ENCODE measurements at regions not wholly inside any gene's neighbourhood (a gene's known extent, or its start where the extent isn't known, plus 50 kb on each side); places are given as distances from the start of the nearest gene placed in this dataset.

GRCh38 chr3:99586701-99587100, 51.7 kb upstream of the COL8A1 start:
- CTCF ChIA-PET: no interaction called here
- Histone ChIP-seq H3K27ac (ENCODE audit: low read depth in 1 of 2, low read length in 2 of 2) (no peak overlapping the region), H3K27me3 (ENCODE audit: control insufficient read depth in 1 of 2, insufficient read depth in 2 of 2, low read length in 2 of 2) (no peaks in the 10 kb centered on the region), H3K36me3 (ENCODE audit: insufficient read depth, low read length) (no peaks in the 10 kb centered on the region), H3K4me1 (ENCODE audit: insufficient read depth, low read length) (no peaks in the 10 kb centered on the region), H3K9me3 (ENCODE audit: control insufficient read depth in 1 of 2, insufficient read depth in 1 of 2, low read length in 2 of 2) (no peaks in the 10 kb centered on the region), H3K4me3 (ENCODE audit: low read length) (no peak overlapping the region)
- Mint-ChIP-seq H3K4me3 (no peak overlapping the region), H3K36me3 (ENCODE audit: low read depth) (no peaks in the 10 kb centered on the region), H3K4me1 (ENCODE audit: low read depth) (no peaks in the 10 kb centered on the region), H3K9me3 (no peaks in the 10 kb centered on the region), H3K27me3 (no peaks in the 10 kb centered on the region), H3K27ac (no peak overlapping the region)
- ATAC-seq (ENCODE audit: poor library complexity): no peak
- DNase-seq: no peak
- intact Hi-C loops (cut with DNase I, micrococcal nuclease): no loop called here
- POLR2A ChIA-PET: no interaction called here
- no peak for TF ChIP-seq CTCF (IDR thresholded peaks at IDR 0.05)

DNA sequence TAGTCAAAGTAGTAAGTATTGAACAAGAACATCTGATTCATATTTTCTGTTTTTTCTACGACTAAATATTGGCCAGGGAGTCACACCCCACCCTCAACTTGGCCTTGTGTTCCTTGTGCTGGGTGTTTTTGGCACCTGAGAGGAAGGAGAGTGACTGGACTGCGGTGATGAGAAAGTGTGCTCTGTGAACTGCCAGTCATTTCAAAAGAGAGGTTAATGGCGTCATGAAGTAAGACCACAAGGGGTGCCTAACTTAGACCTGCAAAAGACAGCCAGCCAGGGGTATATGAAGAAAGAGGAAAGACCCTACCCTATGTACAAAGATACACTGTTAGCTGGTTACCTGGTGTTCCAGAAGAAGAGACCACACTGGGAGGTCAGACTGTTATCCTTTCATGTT, 58.4 kb upstream of the COL8A1 start:
- no peak for ATAC-seq (ENCODE audit: poor library complexity)
- peaks cover 1% of the 10 kb centered on the region for H3K9me3 Mint-ChIP-seq
- intact Hi-C loops (cut with DNase I, micrococcal nuclease): no loop called here
- CTCF ChIA-PET: no interaction called here
- H3K4me3 Mint-ChIP-seq: no peak overlapping the region
- Histone ChIP-seq H3K4me1 (ENCODE audit: insufficient read depth, low read length) (no peaks in the 10 kb centered on the region), H3K27me3 (ENCODE audit: control insufficient read depth in 1 of 2, insufficient read depth in 2 of 2, low read length in 2 of 2) (no peaks in the 10 kb centered on the region), H3K4me3 (ENCODE audit: low read length) (no peak overlapping the region), H3K36me3 (ENCODE audit: insufficient read depth, low read length) (no peaks in the 10 kb centered on the region), H3K27ac (ENCODE audit: low read depth in 1 of 2, low read length in 2 of 2) (no peak overlapping the region), H3K9me3 (ENCODE audit: control insufficient read depth in 1 of 2, insufficient read depth in 1 of 2, low read length in 2 of 2) (no peaks in the 10 kb centered on the region)
- no peak for DNase-seq
- no peak for TF ChIP-seq CTCF (IDR thresholded peaks at IDR 0.05)
- H3K4me1 Mint-ChIP-seq (ENCODE audit: low read depth): no peaks in the 10 kb centered on the region
- H3K36me3 Mint-ChIP-seq (ENCODE audit: low read depth): no peaks in the 10 kb centered on the region
- no peak overlapping the region for H3K27ac Mint-ChIP-seq
- POLR2A ChIA-PET: no interaction called here
- H3K27me3 Mint-ChIP-seq: no peaks in the 10 kb centered on the region

DNA sequence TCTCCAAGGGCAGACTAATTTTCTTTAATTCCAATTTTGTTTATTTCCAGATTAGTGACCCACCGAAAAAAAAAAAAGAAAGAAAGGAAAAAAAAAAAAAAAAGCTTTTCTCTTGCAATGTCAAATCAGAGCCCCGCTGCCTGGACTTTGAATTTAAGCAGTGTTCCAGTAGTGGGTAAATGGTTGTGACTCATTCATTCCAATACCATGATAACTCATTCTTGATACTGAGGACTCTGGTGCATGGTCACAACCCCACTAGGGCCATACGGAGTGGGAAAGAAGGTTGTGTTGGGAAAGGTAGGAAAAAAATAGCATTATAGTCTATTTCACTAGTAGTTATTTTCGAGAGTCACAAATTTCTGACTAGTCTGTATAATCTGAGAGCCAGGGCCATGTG, 59.1 kb upstream of the COL8A1 start:
- POLR2A ChIA-PET: no interaction called here
- Histone ChIP-seq H3K27ac (ENCODE audit: low read depth in 1 of 2, low read length in 2 of 2) (no peak overlapping the region), H3K4me1 (ENCODE audit: insufficient read depth, low read length) (no peaks in the 10 kb centered on the region), H3K4me3 (ENCODE audit: low read length) (no peak overlapping the region), H3K9me3 (ENCODE audit: control insufficient read depth in 1 of 2, insufficient read depth in 1 of 2, low read length in 2 of 2) (no peaks in the 10 kb centered on the region), H3K36me3 (ENCODE audit: insufficient read depth, low read length) (no peaks in the 10 kb centered on the region), H3K27me3 (ENCODE audit: control insufficient read depth in 1 of 2, insufficient read depth in 2 of 2, low read length in 2 of 2) (no peaks in the 10 kb centered on the region)
- H3K27ac Mint-ChIP-seq: no peak overlapping the region
- ATAC-seq (ENCODE audit: poor library complexity) (no peak), DNase-seq (no peak)
- H3K9me3 Mint-ChIP-seq: peaks cover 1% of the 10 kb centered on the region
- H3K4me1 Mint-ChIP-seq (ENCODE audit: low read depth): no peaks in the 10 kb centered on the region
- H3K27me3 Mint-ChIP-seq: no peaks in the 10 kb centered on the region
- CTCF ChIA-PET: interaction anchor here (0.6 kb wide), 1 partner anchor 180 kb away, joined by 3 read pairs; no protein-coding TSS in a partner anchor
- H3K36me3 Mint-ChIP-seq (ENCODE audit: low read depth): no peaks in the 10 kb centered on the region
- intact Hi-C loops (cut with DNase I, micrococcal nuclease): no loop called here
- no peak overlapping the region for H3K4me3 Mint-ChIP-seq
- no peak for TF ChIP-seq CTCF (IDR thresholded peaks at IDR 0.05)

Measured in CD4-positive, alpha-beta T cell (primary cell).